OCI-LY1 (cell line): ENCODE measurements at regions not wholly inside any gene's neighbourhood (a gene's known extent, or its start where the extent isn't known, plus 50 kb on each side); places are given as distances from the start of the nearest gene placed in this dataset.

Source experiments
- EZH2 ChIP-seq: fragments of 200-600 bp; sonication (generic), shearing (Covaris generic); IDR thresholded peaks from 2 replicates; pipeline ENCODE4 v1.8.0; 2017; ENCODE audit warnings: borderline replicate concordance, mixed run types, mild to moderate bottlenecking, antibody characterized with exemption, low read length, moderate library complexity, mixed read lengths
- TF ChIP-seq, protein P1 (sequence below): fragments of 200-600 bp; sonication (generic), shearing (Covaris generic); IDR thresholded peaks from 2 replicates; pipeline ENCODE4 v1.5.1; 2017; ENCODE audit warnings: mild to moderate bottlenecking, antibody characterized with exemption, low read length, moderate library complexity, mixed read lengths

DNA sequence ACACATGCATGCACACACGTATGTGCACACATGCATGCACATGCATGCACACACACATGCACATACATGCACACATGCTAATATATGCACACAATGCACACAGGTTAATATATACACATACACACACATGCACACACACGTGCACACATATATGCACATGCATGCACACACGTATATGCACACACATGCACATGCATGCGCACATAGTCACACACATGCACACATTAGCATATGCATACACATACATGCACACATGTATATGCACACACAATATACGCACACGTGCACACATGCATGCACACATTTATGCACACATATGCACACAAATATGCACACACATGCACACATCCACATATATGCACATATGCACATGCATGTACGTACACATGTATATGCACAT is 506.8 kb downstream of the MATN1 start:
- TF ChIP-seq, protein P1, sequence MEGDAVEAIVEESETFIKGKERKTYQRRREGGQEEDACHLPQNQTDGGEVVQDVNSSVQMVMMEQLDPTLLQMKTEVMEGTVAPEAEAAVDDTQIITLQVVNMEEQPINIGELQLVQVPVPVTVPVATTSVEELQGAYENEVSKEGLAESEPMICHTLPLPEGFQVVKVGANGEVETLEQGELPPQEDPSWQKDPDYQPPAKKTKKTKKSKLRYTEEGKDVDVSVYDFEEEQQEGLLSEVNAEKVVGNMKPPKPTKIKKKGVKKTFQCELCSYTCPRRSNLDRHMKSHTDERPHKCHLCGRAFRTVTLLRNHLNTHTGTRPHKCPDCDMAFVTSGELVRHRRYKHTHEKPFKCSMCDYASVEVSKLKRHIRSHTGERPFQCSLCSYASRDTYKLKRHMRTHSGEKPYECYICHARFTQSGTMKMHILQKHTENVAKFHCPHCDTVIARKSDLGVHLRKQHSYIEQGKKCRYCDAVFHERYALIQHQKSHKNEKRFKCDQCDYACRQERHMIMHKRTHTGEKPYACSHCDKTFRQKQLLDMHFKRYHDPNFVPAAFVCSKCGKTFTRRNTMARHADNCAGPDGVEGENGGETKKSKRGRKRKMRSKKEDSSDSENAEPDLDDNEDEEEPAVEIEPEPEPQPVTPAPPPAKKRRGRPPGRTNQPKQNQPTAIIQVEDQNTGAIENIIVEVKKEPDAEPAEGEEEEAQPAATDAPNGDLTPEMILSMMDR = no peak
- TF ChIP-seq EZH2 = no peak
